ENCODE measurements at regions not wholly inside any gene's neighbourhood (a gene's known extent, or its start where the extent isn't known, plus 50 kb on each side); places are given as distances from the start of the nearest gene placed in this dataset.
A peak's percentile ranks its signal among the peaks of the same experiment; 100 is the strongest.
"Not testable (repeated sequence)": the region's sequence is repeated elsewhere in the genome, so short reads cannot be mapped to it uniquely, and the experiment has no call there.

- H3K4me3 ChIP-seq (ENCODE audit: low read depth, low read length), result no peak overlapping the region
- no peak for TF ChIP-seq CTCF (IDR thresholded peaks at IDR 0.05; ENCODE audit: insufficient read depth, low read length)
- no peak for DNase-seq (ENCODE audit: low read depth)
Observed at GRCh38 chr3:153640689-153641665, 479.0 kb downstream of the RAP2B start.

- not testable (repeated sequence) for H3K4me3 ChIP-seq (ENCODE audit: low read depth, low read length); DNase-seq (ENCODE audit: low read depth)
Observed at GRCh38 chr3:153642576-153642975, 478.6 kb upstream of the ARHGEF26 start.

DNA sequence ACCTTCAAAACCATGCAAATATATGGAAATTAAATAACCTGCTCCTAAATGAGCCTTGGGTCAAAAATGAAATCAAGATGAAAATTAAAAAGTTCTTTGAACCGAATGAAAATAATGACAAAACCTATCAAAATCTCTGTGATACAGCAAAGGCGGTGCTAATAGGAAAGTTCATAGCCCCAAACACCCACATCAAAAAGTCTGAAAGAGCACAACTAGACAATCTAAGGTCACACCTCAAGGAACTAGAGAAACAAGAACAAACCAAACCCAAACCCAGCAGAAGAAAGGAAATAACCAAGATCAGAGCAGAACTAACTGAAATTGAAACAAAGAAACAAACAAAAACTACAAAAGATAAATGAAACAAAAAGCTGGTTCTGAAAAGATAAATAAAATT lies 477.7 kb upstream of the ARHGEF26 start:
- H3K4me3 ChIP-seq (ENCODE audit: low read depth, low read length); DNase-seq (ENCODE audit: low read depth): not testable (repeated sequence)

- no peak overlapping the region for H3K4me3 ChIP-seq (ENCODE audit: low read depth, low read length)
- no peak for TF ChIP-seq CTCF (IDR thresholded peaks at IDR 0.05; ENCODE audit: insufficient read depth, low read length)
- no peak for DNase-seq (ENCODE audit: low read depth)
Observed at GRCh38 chr3:153649286-153649839, 471.8 kb upstream of the ARHGEF26 start.

- DNase-seq (ENCODE audit: low read depth), result peak; percentile 38
- no peak overlapping the region for H3K4me3 ChIP-seq (ENCODE audit: low read depth, low read length)
- TF ChIP-seq CTCF (IDR thresholded peaks at IDR 0.05; ENCODE audit: insufficient read depth, low read length), result no peak
Observed at GRCh38 chr3:153652076-153652475, 469.1 kb upstream of the ARHGEF26 start.

- DNase-seq (ENCODE audit: low read depth), result no peak
- no peak overlapping the region for H3K4me3 ChIP-seq (ENCODE audit: low read depth, low read length)
- no peak for TF ChIP-seq CTCF (IDR thresholded peaks at IDR 0.05; ENCODE audit: insufficient read depth, low read length)
Observed at GRCh38 chr3:153657046-153657445, 464.1 kb upstream of the ARHGEF26 start.

- no peak overlapping the region for H3K4me3 ChIP-seq (ENCODE audit: low read depth, low read length)
- no peak for DNase-seq (ENCODE audit: low read depth)
- TF ChIP-seq CTCF (IDR thresholded peaks at IDR 0.05; ENCODE audit: insufficient read depth, low read length), result no peak
Observed at GRCh38 chr3:153657461-153657860, 463.7 kb upstream of the ARHGEF26 start.

Data from fibroblast of the aortic adventitia (primary cell).